ENCODE measurements at regions not wholly inside any gene's neighbourhood (a gene's known extent, or its start where the extent isn't known, plus 50 kb on each side); places are given as distances from the start of the nearest gene placed in this dataset.

GRCh38 chr10:78862328-78862640 lies 206.5 kb upstream of the ZMIZ1 start:
- TF ChIP-seq YY1 (IDR thresholded peaks at IDR 0.05; ENCODE audit: insufficient read depth, insufficient read length) (no peak), ZNF274 (IDR thresholded peaks at IDR 0.05; ENCODE audit: low read depth, low read length) (no peak), SUZ12 (IDR thresholded peaks at IDR 0.05; ENCODE audit: extremely low read depth, insufficient read depth, insufficient read length) (no peak)
- Histone ChIP-seq H3K9ac (ENCODE audit: insufficient read length, low read depth) (no peak overlapping the region), H3K36me3 (ENCODE audit: insufficient read depth, insufficient read length, low read length) (no peaks in the 10 kb centered on the region), H3K27me3 (ENCODE audit: insufficient read depth, insufficient read length) (peaks cover 29% of the 10 kb centered on the region), H3K4me3 (ENCODE audit: insufficient read length, low read depth) (no peak overlapping the region), H3K9me3 (ENCODE audit: insufficient read depth, low read length) (no peaks in the 10 kb centered on the region), H3K4me1 (ENCODE audit: insufficient read depth, insufficient read length) (peaks cover 7% of the 10 kb centered on the region)
- DNase-seq (ENCODE audit: low read depth, low spot score), result no peak

- no peaks in the 10 kb centered on the region for H3K9me3 ChIP-seq (ENCODE audit: insufficient read depth, low read length)
- no peak overlapping the region for H3K9ac ChIP-seq (ENCODE audit: insufficient read length, low read depth)
- no peaks in the 10 kb centered on the region for H3K36me3 ChIP-seq (ENCODE audit: insufficient read depth, insufficient read length, low read length)
- no peak for TF ChIP-seq ZNF274 (IDR thresholded peaks at IDR 0.05; ENCODE audit: low read depth, low read length)
- TF ChIP-seq SUZ12 (IDR thresholded peaks at IDR 0.05; ENCODE audit: extremely low read depth, insufficient read depth, insufficient read length), result no peak
- TF ChIP-seq YY1 (IDR thresholded peaks at IDR 0.05; ENCODE audit: insufficient read depth, insufficient read length), result no peak
- H3K4me3 ChIP-seq (ENCODE audit: insufficient read length, low read depth), result no peak overlapping the region
- peaks cover 7% of the 10 kb centered on the region for H3K4me1 ChIP-seq (ENCODE audit: insufficient read depth, insufficient read length)
- peaks cover 35% of the 10 kb centered on the region for H3K27me3 ChIP-seq (ENCODE audit: insufficient read depth, insufficient read length)
- DNase-seq (ENCODE audit: low read depth, low spot score), result no peak
These were observed 205.4 kb upstream of the ZMIZ1 start for GRCh38 chr10:78863140-78863905.

GRCh38 chr10:78863906-78864239 lies 204.9 kb upstream of the ZMIZ1 start:
- no peak for DNase-seq (ENCODE audit: low read depth, low spot score)
- Histone ChIP-seq H3K9me3 (ENCODE audit: insufficient read depth, low read length) (no peaks in the 10 kb centered on the region), H3K36me3 (ENCODE audit: insufficient read depth, insufficient read length, low read length) (no peaks in the 10 kb centered on the region), H3K4me3 (ENCODE audit: insufficient read length, low read depth) (no peak overlapping the region), H3K9ac (ENCODE audit: insufficient read length, low read depth) (no peak overlapping the region), H3K4me1 (ENCODE audit: insufficient read depth, insufficient read length) (peaks cover 7% of the 10 kb centered on the region), H3K27me3 (ENCODE audit: insufficient read depth, insufficient read length) (peaks cover 40% of the 10 kb centered on the region)
- TF ChIP-seq SUZ12 (IDR thresholded peaks at IDR 0.05; ENCODE audit: extremely low read depth, insufficient read depth, insufficient read length) (no peak), ZNF274 (IDR thresholded peaks at IDR 0.05; ENCODE audit: low read depth, low read length) (no peak), YY1 (IDR thresholded peaks at IDR 0.05; ENCODE audit: insufficient read depth, insufficient read length) (no peak)

- no peak overlapping the region for H3K9ac ChIP-seq (ENCODE audit: insufficient read length, low read depth)
These were observed 203.8 kb upstream of the ZMIZ1 start for GRCh38 chr10:78864761-78865537.

GRCh38 chr10:78865538-78865875 lies 203.3 kb upstream of the ZMIZ1 start:
- DNase-seq (ENCODE audit: low read depth, low spot score), result no peak
- peaks cover 7% of the 10 kb centered on the region for H3K4me1 ChIP-seq (ENCODE audit: insufficient read depth, insufficient read length)
- TF ChIP-seq SUZ12 (IDR thresholded peaks at IDR 0.05; ENCODE audit: extremely low read depth, insufficient read depth, insufficient read length), result no peak
- TF ChIP-seq ZNF274 (IDR thresholded peaks at IDR 0.05; ENCODE audit: low read depth, low read length), result no peak
- TF ChIP-seq YY1 (IDR thresholded peaks at IDR 0.05; ENCODE audit: insufficient read depth, insufficient read length), result no peak
- peaks cover 45% of the 10 kb centered on the region for H3K27me3 ChIP-seq (ENCODE audit: insufficient read depth, insufficient read length)
- no peak overlapping the region for H3K4me3 ChIP-seq (ENCODE audit: insufficient read length, low read depth)
- H3K9ac ChIP-seq (ENCODE audit: insufficient read length, low read depth), result no peak overlapping the region
- H3K36me3 ChIP-seq (ENCODE audit: insufficient read depth, insufficient read length, low read length), result no peaks in the 10 kb centered on the region
- H3K9me3 ChIP-seq (ENCODE audit: insufficient read depth, low read length), result no peaks in the 10 kb centered on the region

More at GRCh38 chr10:78864761-78865537, 203.8 kb upstream of the ZMIZ1 start:
- H3K36me3 ChIP-seq (ENCODE audit: insufficient read depth, insufficient read length, low read length), result no peaks in the 10 kb centered on the region
- H3K4me1 ChIP-seq (ENCODE audit: insufficient read depth, insufficient read length), result peaks cover 7% of the 10 kb centered on the region
- H3K4me3 ChIP-seq (ENCODE audit: insufficient read length, low read depth), result no peak overlapping the region
- DNase-seq (ENCODE audit: low read depth, low spot score), result no peak
- peaks cover 44% of the 10 kb centered on the region for H3K27me3 ChIP-seq (ENCODE audit: insufficient read depth, insufficient read length)
- TF ChIP-seq SUZ12 (IDR thresholded peaks at IDR 0.05; ENCODE audit: extremely low read depth, insufficient read depth, insufficient read length) (no peak), ZNF274 (IDR thresholded peaks at IDR 0.05; ENCODE audit: low read depth, low read length) (no peak), YY1 (IDR thresholded peaks at IDR 0.05; ENCODE audit: insufficient read depth, insufficient read length) (no peak)
- no peaks in the 10 kb centered on the region for H3K9me3 ChIP-seq (ENCODE audit: insufficient read depth, low read length)

- DNase-seq (ENCODE audit: low read depth, low spot score), result no peak
- no peak overlapping the region for H3K9ac ChIP-seq (ENCODE audit: insufficient read length, low read depth)
- H3K27me3 ChIP-seq (ENCODE audit: insufficient read depth, insufficient read length), result peaks cover 47% of the 10 kb centered on the region
- no peak overlapping the region for H3K4me3 ChIP-seq (ENCODE audit: insufficient read length, low read depth)
- TF ChIP-seq SUZ12 (IDR thresholded peaks at IDR 0.05; ENCODE audit: extremely low read depth, insufficient read depth, insufficient read length) (no peak), YY1 (IDR thresholded peaks at IDR 0.05; ENCODE audit: insufficient read depth, insufficient read length) (no peak), ZNF274 (IDR thresholded peaks at IDR 0.05; ENCODE audit: low read depth, low read length) (no peak)
- peaks cover 7% of the 10 kb centered on the region for H3K4me1 ChIP-seq (ENCODE audit: insufficient read depth, insufficient read length)
- no peaks in the 10 kb centered on the region for H3K9me3 ChIP-seq (ENCODE audit: insufficient read depth, low read length)
- no peaks in the 10 kb centered on the region for H3K36me3 ChIP-seq (ENCODE audit: insufficient read depth, insufficient read length, low read length)
These were observed 202.6 kb upstream of the ZMIZ1 start for GRCh38 chr10:78865931-78866717.
